Frontal cortex (tissue), 3 donors: ENCODE measurements at regions not wholly inside any gene's neighbourhood (a gene's known extent, or its start where the extent isn't known, plus 50 kb on each side); places are given as distances from the start of the nearest gene placed in this dataset.

Experiments
- DNase-seq, 2 donors: peaks; one replicate each; pipeline ENCODE4 v3.0.0; 2012; ENCODE audit warnings: low spot score in 2 of 2
- FAIRE-seq: peaks from 2 replicates; lab custom pipeline; 2012; peaks lifted over from hg19 to GRCh38; lab: Jason Lieb, UNC
- donor health status: control.
- donor health status: control.
- donor health status: control.

GRCh38 chr22:48649466-48649865, 1178.2 kb downstream of the BRD1 start:
- no peak for FAIRE-seq

GRCh38 chr22:48649031-48649430, 1178.6 kb downstream of the BRD1 start:
- FAIRE-seq (no peak), DNase-seq (no peak)

More at GRCh38 chr22:48649466-48649865, 1178.2 kb downstream of the BRD1 start:
- DNase-seq, result no peak

DNA sequence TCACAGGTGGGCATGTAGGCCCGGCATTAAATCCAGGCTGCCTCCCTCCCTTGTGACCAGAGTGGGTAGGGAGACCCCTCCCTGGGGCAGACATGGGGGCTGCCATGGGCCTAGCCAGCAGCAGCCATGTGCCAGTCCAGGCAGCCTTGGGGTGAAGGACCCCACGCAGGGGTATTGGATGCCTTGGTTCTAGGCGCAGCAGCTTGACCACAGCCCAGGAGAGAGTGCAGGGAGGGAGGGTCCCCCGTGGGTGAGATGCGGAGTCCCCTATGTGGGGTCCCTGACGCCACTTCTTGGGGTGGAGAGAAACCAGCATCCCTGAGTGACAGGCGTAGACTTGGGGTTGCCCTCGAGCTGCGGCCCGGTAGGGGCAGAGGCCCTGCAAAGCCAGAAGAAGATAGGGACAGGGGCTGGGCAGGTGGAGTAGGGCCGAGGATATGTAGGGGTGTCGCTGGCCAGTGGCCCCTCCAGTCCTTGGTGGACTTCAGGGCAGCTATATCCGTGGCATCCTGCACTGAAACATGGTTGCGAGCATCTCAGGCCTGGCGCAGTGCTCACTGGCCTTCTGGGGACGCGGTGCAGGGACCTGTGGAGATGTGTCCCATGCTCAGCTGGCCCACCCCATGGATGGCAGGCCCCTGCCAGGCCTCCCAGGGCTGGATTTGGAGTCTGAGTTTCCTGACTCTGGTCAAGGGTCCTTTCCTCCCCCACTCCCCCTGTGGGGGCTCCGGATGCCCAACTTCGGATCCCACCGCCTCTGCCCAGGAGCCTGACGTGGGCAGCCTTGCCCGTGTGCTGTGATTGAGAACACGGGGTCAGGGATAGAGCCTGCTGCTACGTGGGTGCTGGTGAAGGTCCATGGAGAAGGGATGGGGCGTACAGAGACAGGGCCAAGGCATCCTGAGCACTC, 1179.8 kb downstream of the BRD1 start:
- FAIRE-seq (no peak), DNase-seq (no peak)

- FAIRE-seq, result no peak
- no peak for DNase-seq
Observed at GRCh38 chr22:48647051-48647450, 1180.6 kb downstream of the BRD1 start.

DNA sequence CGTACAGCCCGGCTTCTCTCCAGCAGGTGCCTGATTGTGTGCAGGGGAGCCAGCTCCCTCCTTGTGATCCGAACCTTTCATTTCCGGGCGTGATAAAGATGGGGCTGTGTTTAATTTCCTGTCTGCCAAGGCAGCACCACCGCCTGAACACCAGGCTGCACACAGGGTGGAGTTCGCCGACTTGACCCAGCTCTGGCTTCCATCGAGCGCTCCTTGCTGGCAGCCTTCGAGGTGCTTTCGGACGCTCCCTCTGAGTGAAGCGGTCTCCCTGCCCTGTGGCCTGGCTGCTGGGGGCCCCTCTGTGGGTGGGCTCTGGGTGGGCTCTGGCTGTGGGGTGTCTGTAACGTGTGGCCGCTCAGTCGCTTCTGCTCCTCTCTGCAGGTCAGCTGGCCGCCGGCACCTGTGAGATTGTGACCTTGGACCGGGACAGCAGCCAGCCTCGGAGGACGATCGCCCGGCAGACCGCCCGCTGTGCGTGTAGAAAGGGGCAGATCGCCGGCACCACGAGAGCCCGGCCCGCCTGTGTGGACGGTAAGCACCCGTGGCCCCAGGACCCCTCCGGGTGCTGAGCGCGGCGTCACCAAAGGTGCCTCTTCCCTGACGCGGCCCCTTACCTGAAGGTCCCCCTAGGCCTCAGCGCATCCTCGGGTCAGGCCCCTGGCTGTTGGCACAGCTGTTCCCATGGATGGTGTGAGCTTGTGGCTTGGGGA, 1181.3 kb downstream of the BRD1 start:
- DNase-seq (no peak), FAIRE-seq (no peak)

DNA sequence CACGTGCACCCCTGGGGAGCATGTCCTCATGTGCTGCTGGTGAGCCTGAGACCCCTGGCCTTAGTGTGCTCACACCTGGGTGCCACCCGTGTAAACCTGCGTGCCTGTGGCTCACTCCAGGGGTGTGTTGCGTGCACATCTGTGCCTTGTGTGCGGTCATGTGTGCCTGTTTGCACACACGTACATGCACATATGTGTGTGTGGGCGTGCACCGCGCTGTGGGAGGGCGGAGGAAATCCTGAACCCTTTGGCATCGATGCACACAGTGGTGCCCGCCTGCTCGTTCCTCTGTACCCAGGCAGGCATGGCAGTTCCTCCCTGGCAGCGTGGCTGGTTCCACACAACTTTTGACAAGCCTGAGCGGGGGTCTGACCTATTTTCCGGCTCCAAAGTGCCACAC, 1181.9 kb downstream of the BRD1 start:
- FAIRE-seq (no peak), DNase-seq (no peak)

DNA sequence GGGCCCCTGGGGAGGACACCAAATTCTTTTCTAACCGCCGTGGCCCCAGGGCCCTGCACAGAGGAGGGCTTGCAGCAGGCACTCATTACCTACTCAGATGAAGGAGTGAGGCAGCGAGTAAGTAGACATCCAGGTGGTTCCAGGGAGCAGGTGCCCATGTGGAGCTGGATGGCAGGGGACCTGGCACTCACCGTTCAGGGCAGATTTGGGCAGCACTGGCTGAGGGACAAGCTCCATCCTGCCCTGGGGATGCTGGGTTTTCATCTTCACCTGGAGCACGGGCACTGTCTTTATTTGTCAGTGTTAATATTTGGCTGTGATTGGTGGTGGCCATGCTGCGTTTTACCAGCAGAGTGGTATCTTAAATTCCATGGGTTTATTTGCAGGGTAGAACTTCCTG, 1182.7 kb downstream of the BRD1 start:
- no peak for FAIRE-seq
- no peak for DNase-seq

DNA sequence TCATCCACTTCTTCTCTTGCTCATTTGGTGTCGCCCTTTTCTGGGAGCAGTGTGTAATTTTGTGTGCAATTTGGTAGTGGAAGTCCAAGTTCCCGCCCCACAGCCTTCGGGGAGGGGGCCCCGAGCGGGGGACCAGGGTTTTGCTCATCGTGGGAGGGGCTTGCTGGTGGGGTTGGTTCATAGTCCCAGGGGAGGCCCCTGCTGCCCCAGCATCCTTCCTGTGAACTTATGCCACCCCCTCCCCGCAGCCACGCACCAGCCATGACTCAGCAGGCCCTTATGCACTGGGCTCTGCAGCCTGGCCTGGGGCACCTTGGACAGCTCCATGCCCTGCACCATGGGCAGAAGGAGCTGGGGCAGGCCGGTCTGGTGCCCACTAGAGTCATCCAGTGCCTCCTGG, 1183.6 kb downstream of the BRD1 start:
- DNase-seq, result no peak
- no peak for FAIRE-seq

GRCh38 chr22:48643066-48643731, 1184.5 kb downstream of the BRD1 start:
- FAIRE-seq (no peak), DNase-seq (no peak)

DNA sequence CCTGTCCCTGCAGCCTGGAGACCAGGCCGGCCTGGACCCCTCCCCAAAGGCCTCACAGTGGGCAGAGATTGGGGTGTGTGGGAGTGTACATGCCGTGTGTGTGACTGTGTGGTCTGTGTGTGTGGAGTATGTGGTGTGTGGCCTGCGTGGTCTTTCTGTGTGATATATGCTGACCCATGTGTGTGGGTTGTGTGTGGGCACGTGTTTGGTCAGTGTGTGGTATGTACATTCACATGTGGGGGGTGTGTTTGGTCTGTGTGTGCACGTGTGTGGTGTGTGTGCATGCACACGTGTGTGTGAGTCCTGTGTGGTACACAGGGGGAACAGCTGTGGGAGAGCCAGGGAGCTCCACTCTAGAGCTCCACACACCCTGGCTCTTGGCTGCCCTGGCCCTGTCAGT, 1185.1 kb downstream of the BRD1 start:
- FAIRE-seq (no peak), DNase-seq (no peak)

DNA sequence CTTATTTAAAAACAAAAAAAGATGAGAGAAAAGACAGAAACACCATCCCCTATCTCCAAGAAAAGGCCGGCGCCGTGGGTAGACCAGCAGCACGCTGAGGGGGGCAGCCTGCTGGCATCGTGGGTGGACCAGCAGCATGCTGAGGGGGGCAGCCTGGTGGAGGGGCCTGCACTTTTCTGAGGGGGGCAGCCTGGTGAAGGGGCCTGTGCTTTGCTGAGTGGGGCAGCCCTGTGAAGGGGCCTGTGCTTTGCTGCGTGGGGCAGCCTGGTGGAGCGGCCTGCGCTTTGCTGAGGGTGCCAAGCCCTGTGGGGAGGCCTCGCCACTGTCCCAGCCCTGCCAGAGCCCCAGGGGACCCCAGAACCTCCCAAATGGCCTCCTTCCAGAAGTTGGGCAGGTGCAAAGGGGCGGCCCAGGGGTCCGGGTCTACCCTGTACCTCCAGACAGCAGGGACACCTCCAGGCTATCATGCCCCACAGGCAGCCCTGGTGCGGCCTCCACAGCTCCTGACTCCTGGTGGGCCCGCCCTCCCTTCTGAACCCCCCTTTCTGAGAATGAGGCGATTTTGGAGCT, 1185.7 kb downstream of the BRD1 start:
- DNase-seq, result no peak
- no peak for FAIRE-seq

GRCh38 chr22:48640890-48641841, 1186.5 kb downstream of the BRD1 start:
- FAIRE-seq (no peak), DNase-seq (peak in 1 of 2 donors; percentile 56)

DNA sequence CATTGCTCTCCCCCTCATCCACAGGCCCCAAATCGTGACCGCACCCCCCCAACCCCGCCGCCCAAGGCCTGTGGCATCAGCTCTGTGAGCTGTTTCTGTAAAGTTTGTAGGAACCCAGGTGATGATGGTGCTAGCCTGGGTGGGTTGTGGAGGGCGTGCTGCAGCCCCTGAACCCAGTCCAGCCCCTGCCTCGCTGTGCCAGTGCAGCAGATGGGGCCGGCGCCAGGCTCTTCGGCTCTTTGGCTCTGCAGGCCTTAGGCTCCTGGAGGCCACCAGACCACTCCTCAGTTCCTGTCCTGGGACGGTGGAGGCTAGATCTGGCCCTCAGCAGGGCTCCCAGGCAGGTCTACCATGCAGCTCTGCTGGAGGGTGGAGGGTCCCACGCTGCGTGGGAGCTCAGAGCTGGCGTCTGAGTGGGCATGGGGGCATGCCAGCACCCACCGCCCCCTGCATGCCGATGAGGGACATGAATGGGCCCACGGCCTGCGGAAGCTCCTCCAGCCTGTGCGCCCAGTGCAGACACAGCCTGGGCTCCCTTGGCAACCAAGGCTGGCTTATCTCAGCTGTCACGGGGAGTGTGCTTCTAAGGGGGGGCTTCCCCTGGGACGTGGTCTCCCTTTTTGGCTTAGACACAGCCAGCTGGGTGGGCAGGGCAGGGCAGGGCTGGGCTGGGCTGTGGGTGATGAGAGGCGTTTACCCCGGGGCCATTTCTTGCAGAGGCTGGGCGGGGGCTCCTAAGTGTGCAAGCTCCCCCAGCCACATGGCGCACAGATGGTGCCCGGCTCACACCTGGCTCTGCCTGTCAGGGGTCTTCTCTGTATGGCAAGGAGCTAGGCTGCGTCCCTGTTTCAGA, 1187.6 kb downstream of the BRD1 start:
- DNase-seq (no peak), FAIRE-seq (no peak)

- FAIRE-seq (no peak), DNase-seq (no peak)
Observed at GRCh38 chr22:48639021-48639795, 1188.5 kb downstream of the BRD1 start.

GRCh38 chr22:48637231-48637630, 1190.4 kb downstream of the BRD1 start:
- DNase-seq (no peak), FAIRE-seq (no peak)

GRCh38 chr22:48636746-48637145, 1190.9 kb downstream of the BRD1 start:
- DNase-seq, result no peak
- FAIRE-seq, result no peak

DNA sequence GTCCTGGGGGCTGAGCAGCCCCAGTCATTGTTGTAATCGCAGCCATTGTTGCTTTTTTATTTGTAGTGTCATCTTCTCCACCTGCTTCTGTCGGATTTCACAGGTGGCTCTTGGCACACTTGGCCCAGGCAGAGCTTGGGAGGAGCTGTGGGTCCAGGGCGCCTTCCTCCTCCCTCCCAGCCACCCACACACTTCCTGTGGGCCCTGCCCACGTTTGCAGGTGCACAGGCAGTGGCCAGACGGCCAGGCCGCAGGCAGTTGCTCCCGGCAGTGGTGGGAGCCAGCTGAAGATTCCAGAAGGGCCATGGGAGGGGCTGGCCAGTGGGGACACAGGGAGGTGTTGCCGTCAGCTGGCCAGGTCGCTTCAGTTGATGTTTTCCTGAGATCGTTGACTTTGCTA, 1191.9 kb downstream of the BRD1 start:
- FAIRE-seq, result no peak
- DNase-seq, result no peak

- no peak for FAIRE-seq
- DNase-seq, result no peak
Observed at GRCh38 chr22:48635031-48635430, 1192.6 kb downstream of the BRD1 start.
